GM04503 (cell line): ENCODE measurements at regions not wholly inside any gene's neighbourhood (a gene's known extent, or its start where the extent isn't known, plus 50 kb on each side); places are given as distances from the start of the nearest gene placed in this dataset.
"Not testable (repeated sequence)": the region's sequence is repeated elsewhere in the genome, so short reads cannot be mapped to it uniquely, and the experiment has no call there.

ENCODE experiments used
- DNase-seq: peaks from one replicate; pipeline ENCODE4 v3.0.0-alpha.2; 2012; ENCODE audit warnings: low read depth

GRCh38 chr10:55242544-55242943 is 441.5 kb upstream of the PCDH15 start:
- no peak for DNase-seq

DNA sequence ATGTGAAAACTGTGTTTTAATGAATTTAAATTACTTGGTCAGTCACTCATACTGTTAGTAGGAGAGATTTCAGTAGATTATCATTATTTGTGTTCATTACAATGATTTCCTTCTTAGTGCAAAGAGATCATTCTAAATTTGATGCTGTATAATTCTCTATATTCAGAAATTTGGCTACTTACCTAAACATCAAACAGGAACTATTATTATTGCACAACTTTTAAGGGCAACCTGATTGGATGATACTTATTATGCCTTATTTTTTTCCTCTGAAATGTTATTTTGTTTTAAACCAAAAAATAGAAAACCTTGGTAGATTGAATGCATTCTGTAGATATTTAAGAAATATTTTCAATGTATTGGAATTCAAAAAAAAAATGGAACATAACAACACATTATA is 436.4 kb upstream of the PCDH15 start:
- DNase-seq = no peak

DNA sequence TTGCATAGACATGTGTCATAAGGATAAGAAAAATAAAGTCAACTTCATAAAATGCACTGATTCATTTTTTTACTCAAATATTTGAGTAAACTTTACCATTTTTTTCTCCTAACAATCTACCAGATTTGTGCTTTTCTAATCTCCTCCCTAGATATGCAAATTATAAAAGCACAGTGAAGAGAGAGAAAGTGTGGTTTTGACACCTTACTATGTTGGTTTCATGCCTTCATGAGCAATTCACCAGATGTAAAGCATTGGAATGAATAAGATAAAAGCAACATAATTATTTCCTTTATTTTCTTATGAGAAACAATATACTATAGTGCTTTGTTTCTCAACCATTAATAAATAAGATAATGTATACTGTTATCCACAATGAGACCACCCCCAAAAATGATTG is 432.5 kb upstream of the PCDH15 start:
- no peak for DNase-seq

GRCh38 chr10:55233090-55233489 is 432.1 kb upstream of the PCDH15 start:
- no peak for DNase-seq

DNA sequence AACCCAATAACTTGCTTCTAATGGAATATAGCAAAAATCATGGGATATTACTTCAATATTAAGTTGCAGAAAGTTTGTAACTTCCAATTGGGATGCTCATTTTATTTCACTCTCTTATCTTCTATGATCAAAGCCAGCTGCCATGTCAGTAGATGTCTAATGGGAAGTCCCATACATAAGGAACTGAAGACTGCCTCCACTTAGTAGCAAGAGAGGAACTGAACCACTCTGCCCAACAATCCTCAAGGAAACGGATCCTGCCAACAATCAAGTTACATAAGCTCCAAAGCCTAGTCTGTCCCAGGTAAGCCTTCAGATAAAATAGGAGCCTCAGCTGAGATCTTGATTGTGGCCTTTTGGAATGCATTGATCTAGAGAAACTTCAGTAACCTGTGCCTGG is 431.5 kb upstream of the PCDH15 start:
- no peak for DNase-seq

DNA sequence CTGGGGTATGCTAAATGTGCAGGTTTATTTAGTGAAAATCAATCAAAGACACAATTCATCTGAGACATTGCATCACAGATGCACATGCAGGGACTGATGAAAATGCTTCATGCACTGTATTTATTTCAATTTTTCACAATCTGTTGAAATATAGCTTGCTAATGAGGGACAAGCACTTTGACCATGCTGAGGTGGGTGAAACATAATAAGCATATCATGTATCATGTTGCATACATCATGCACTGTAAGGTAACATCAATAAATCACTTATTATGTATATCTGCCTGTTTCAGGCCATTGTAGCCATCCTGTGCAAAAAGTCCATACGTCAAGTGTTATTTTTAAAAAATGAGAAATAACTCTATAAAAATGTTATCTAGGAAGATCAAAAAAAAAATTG is 426.9 kb upstream of the PCDH15 start:
- no peak for DNase-seq

DNA sequence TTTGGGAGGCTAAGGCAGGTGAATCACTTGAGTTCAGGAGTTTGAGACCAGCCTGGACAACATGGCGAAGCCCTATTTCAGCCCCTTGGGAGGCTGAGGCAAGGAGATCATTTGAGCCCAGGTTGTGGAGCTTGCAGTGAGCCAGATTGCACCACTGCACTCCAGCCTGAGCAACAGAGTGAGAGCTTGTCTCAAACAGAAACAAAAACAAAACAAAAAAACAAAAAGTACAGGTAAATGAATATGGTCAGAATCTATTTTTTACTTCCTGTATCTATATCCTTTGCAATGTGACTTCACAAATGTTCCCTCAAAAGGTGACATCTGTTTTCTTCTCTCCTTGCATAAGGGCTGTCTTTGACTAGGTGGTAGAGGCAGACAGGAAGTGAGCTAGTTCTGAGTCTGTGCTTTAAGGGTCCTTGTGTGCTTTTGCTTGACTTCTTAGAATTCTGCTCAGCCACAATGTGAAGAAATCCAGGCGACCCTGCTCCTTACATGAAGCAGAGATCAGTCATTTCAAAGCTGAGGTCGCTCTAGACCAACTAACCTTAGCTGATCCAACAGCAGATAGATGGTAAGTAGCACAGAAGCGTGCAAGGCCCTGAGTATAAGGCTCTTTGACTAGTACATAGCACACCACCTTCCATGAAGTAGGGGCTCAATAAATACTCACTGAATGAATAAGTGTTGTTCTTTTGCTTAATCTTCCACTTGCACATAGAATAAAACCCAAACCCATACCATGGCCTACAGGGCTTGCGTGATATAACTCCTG is 423.2 kb upstream of the PCDH15 start:
- no peak for DNase-seq

GRCh38 chr10:55223352-55223751 is 422.3 kb upstream of the PCDH15 start:
- no peak for DNase-seq

- DNase-seq = no peak
These were observed 419.9 kb upstream of the PCDH15 start for GRCh38 chr10:55220975-55221374.

DNA sequence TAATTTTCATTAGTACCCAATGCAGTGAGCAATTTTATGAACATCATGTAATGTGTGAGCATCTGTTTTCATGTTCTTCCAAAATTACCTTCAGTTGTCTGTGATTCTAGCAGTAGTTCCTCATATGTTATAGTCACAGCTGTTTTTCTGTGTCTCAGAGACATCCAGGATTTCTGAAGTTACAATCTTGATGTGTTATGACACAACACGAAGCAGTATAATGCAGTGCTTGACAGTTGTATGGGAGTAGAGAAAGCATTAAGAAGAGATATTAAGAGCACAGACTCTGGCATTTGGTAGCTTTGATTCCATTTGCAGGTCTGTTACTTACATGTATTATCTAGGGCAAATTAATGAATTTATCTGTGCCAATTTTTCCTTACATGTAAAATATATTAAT is 414.7 kb upstream of the PCDH15 start:
- no peak for DNase-seq

GRCh38 chr10:55214608-55215007 is 413.6 kb upstream of the PCDH15 start:
- no peak for DNase-seq

GRCh38 chr10:55212051-55212450 is 411.0 kb upstream of the PCDH15 start:
- DNase-seq = no peak

GRCh38 chr10:55203874-55204273 is 402.8 kb upstream of the PCDH15 start:
- DNase-seq = no peak

DNA sequence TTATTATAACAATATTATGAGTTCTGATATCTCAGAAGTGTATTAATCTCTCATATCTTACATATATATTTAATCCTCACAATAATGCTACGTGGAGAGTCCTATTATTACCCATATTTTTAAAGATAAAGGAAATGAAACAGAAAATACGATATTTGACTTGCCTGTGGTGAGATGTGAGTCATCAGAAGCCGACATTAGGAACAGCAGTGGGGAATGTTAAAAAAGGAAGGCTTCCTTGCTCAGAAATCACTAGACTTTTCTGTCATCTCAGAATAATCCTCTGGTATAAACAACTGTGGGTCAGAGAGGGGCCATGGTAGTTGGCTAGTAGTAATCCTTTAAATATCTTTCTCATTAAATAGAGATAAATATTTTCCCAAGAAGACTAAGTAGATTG is 402.3 kb upstream of the PCDH15 start:
- DNase-seq = no peak

DNA sequence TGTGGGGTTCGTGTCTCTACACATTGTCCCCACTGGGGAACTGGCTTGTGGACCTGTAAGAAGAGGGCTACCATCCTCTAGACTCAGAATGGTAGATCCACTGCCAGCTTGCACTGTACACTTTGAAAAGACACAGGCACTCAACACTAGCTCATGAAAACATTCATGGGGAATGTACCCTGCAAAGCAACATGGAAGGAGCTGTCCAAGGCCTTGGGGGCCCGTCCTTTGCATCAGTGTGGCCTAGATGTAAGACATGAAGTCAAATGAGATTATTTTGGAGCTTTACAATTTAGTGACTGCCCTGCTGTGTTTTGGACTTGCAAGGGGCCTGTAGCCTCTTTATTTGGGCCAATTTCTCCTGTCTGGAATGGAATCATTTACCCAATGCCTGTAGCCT is 399.0 kb upstream of the PCDH15 start:
- no peak for DNase-seq

- no peak for DNase-seq
These were observed 390.3 kb upstream of the PCDH15 start for GRCh38 chr10:55191236-55191860.

- no peak for DNase-seq
These were observed 383.0 kb upstream of the PCDH15 start for GRCh38 chr10:55183993-55184392.

DNA sequence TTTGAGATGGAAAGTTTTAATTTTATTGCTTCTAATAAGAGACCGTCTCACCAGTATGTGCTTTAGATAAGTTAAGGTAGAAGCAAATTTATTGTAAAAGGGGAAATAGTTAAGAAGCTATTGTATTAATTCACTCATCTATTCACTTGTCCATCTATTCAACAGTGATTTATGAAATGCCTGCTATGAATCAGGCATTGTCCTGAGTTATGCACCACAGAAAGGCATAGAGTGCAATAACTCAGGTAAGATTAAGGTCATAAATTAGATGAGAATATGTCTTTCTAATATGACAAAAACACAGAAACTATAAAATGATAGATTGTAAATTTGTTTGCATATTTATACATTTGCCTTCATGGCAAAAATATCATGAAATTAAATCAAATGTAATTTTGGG is 379.3 kb upstream of the PCDH15 start:
- no peak for DNase-seq

GRCh38 chr10:55174419-55174818 is 373.4 kb upstream of the PCDH15 start:
- DNase-seq = no peak

- DNase-seq = no peak
These were observed 368.5 kb upstream of the PCDH15 start for GRCh38 chr10:55169493-55169892.

- no peak for DNase-seq
These were observed 367.3 kb upstream of the PCDH15 start for GRCh38 chr10:55168343-55168742.

- no peak for DNase-seq
These were observed 362.5 kb upstream of the PCDH15 start for GRCh38 chr10:55163388-55163979.

DNA sequence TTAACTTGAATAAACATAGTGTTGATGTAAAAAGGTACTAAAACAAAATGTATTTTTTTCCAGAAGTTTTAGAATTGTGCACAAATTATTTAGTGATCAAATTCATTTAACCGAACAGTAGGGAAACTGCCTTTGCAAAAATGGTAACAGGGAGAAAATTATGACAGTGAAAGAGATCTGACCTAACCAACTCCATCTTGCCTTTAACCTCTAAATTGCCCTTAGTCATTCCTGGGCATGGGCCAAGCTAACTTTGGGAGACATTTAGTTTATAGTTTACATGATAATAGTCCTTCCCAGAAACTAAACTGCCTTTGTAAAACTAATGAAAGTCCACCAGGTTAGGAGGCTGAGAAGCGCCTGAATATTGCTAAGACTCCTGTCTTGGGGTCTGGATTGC is 361.3 kb upstream of the PCDH15 start:
- DNase-seq = not testable (repeated sequence)
